VCaP (cell line): ENCODE measurements at regions not wholly inside any gene's neighbourhood (a gene's known extent, or its start where the extent isn't known, plus 50 kb on each side); places are given as distances from the start of the nearest gene placed in this dataset.

Experiments used
- H3K27ac ChIP-seq: fragments of 450-650 bp; 2 replicates; pipeline ENCODE4 v1.5.1; 2017
- TF ChIP-seq, protein P1 (sequence below): fragments of 450-650 bp; conservative IDR thresholded peaks from 2 replicates; pipeline ENCODE4 v1.5.1; 2017; ENCODE audit warnings: mild to moderate bottlenecking, moderate library complexity

DNA sequence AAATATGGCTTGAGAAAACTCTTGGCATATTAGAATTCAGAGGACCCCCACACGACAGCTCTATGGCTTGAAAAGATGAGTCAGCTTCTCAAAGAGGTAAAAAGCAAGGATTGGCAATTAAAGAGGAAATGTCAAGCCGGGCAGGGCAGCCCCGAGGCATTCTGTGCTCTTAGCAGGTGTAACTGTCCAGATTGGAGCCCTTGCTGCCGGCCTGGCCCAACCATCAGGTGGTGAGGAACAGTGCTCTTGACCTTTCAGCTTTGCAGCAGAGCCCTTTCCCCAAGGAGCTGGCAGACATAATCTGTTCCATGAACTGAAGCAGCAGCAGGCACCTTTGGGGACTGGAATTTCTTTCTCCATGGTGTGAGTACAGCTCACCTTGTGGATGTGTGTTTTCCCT lies 287.8 kb downstream of the UTP18 start:
- TF ChIP-seq, protein P1, sequence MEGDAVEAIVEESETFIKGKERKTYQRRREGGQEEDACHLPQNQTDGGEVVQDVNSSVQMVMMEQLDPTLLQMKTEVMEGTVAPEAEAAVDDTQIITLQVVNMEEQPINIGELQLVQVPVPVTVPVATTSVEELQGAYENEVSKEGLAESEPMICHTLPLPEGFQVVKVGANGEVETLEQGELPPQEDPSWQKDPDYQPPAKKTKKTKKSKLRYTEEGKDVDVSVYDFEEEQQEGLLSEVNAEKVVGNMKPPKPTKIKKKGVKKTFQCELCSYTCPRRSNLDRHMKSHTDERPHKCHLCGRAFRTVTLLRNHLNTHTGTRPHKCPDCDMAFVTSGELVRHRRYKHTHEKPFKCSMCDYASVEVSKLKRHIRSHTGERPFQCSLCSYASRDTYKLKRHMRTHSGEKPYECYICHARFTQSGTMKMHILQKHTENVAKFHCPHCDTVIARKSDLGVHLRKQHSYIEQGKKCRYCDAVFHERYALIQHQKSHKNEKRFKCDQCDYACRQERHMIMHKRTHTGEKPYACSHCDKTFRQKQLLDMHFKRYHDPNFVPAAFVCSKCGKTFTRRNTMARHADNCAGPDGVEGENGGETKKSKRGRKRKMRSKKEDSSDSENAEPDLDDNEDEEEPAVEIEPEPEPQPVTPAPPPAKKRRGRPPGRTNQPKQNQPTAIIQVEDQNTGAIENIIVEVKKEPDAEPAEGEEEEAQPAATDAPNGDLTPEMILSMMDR = no peak

DNA sequence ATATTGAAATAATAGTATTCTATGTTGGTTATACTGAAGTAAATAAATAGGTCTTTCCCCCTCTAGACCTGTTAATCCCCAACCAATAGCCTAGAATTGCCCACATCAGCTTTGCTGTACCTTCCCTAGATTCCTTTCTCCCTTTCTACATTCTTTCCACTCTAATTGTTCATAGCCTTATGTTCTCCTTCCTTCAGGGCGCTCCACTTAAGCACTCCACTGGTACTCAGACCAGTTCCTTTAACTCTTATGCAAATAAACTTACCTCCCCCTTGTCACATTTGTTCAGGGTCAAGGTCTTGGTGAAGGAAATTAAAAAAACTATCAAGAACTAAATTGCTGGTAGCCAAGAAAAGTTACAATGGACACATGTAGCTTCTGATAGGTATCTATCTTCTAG lies 294.8 kb downstream of the UTP18 start:
- H3K27ac ChIP-seq = no peak overlapping the region
- TF ChIP-seq, protein P1 = no peak

More for the DNA sequence above, 287.8 kb downstream of the UTP18 start:
- H3K27ac ChIP-seq = no peak overlapping the region

DNA sequence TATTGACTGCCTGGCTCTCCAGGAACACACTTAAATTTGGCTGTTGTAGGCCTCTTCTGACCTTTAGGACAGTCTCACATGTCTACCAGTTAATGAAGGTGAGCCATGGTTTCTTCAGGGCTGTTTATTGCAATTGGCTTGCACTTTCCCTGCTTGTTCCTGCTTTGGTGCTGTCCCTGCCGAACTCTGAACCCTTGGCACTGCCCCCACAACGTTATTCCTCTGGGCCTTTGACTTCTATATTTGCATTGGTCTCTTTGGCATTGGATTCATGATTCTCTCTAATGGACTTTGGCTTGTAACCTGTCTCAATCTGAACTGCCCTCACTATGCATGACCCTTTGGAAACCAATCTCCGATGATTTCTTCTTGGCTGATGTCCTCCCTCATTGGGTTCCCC lies 299.4 kb downstream of the UTP18 start:
- TF ChIP-seq, protein P1 = no peak

GRCh38 chr17:51560398-51560797 lies 300.1 kb downstream of the UTP18 start:
- no peak overlapping the region for H3K27ac ChIP-seq
- TF ChIP-seq, protein P1 = no peak

More for the DNA sequence above, 299.4 kb downstream of the UTP18 start:
- no peak overlapping the region for H3K27ac ChIP-seq

- no peak overlapping the region for H3K27ac ChIP-seq
- TF ChIP-seq, protein P1 = no peak
Measured at GRCh38 chr17:51563961-51564360, 303.6 kb downstream of the UTP18 start.

DNA sequence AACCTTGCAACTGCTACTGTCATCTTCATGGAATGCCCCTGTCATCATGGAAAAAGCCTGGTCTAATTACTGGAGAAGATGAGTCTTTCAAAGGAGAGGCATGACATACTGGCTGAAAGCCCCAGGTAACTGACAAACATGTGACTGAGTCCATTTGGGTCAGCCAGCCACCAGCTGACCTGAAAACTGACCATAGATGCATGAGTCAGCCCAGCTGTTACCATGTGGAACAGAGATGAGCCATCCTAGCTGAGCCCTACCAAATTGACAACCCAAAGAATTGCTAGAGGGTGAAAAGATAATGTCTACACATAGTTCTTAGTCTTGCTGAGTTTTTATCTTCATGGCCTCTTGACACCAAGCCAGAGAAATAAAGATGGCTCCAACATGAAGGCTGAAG lies 311.8 kb downstream of the UTP18 start:
- H3K27ac ChIP-seq = no peak overlapping the region
- TF ChIP-seq, protein P1 = no peak
